IMR-90 (cell line): ENCODE measurements at regions not wholly inside any gene's neighbourhood (a gene's known extent, or its start where the extent isn't known, plus 50 kb on each side); places are given as distances from the start of the nearest gene placed in this dataset.
A peak's percentile ranks its signal among the peaks of the same experiment; 100 is the strongest.

Source experiments
- ATAC-seq: fragments of 200-7000 bp; cut with Tn5 transposase; 2 replicates; pipeline ENCODE4 v1.9.1; 2020; ENCODE audit warnings: low read depth, mild to moderate bottlenecking, moderate library complexity
- BruUV-seq: library from RNA; stranded (reverse); fragments of 400-500 nt; replicated peaks from 2 replicates; lab custom pipeline; 2021; lab: Mats Ljungman, UMichigan
- CTCF ChIA-PET: fragments of 300-600 bp; formaldehyde crosslinking; extraction: SDS; loops from one replicate; lab custom pipeline; 2021; ENCODE audit warnings: antibody characterized with exemption; lab: Yijun Ruan, JAX
- POLR2A ChIA-PET: fragments of 300-600 bp; sonication (Branson Sonifier 250); formaldehyde crosslinking; loops from one replicate; lab custom pipeline; 2022; ENCODE audit warnings: antibody characterized with exemption; ENCODE audit not compliant: unreplicated experiment; lab: Charles Lee
- DNase-seq: peaks from one replicate; pipeline ENCODE4 v3.0.0; 2013
- H2AFZ ChIP-seq: replicated peaks from 2 replicates; pipeline ENCODE3; 2013; ENCODE audit warnings: low read length, mild to moderate bottlenecking; ENCODE audit not compliant: poor library complexity
- H2AK5ac ChIP-seq: 2 replicates; pipeline ENCODE4 v1.6.1; 2013; ENCODE audit warnings: low read depth, low read length, inconsistent platforms
- H2AK9ac ChIP-seq: replicated peaks from 2 replicates; pipeline ENCODE3; 2013; ENCODE audit warnings: mild to moderate bottlenecking, low read depth, low read length, moderate library complexity; ENCODE audit not compliant: poor library complexity
- H2BK120ac ChIP-seq: 2 replicates; pipeline ENCODE4 v1.6.1; 2013; ENCODE audit warnings: low read depth, low read length, inconsistent platforms
- H2BK15ac ChIP-seq: 3 replicates; pipeline ENCODE4 v1.6.1; 2013; ENCODE audit warnings: low read depth, low read length, inconsistent platforms
- H2BK20ac ChIP-seq: 2 replicates; pipeline ENCODE4 v1.6.1; 2013; ENCODE audit warnings: low read depth, mild to moderate bottlenecking, inconsistent platforms, low read length, moderate library complexity
- H2BK5ac ChIP-seq: 2 replicates; pipeline ENCODE4 v1.6.1; 2013; ENCODE audit warnings: mild to moderate bottlenecking, low read depth, low read length, inconsistent platforms; ENCODE audit not compliant: poor library complexity, severe bottlenecking
- H3K14ac ChIP-seq: replicated peaks from 2 replicates; pipeline ENCODE4 v1.6.1; 2013; ENCODE audit warnings: low read depth, low read length, inconsistent platforms
- H3K18ac ChIP-seq: 2 replicates; pipeline ENCODE4 v1.6.1; 2013; ENCODE audit warnings: low read depth, low read length, control low read depth
- H3K23ac ChIP-seq: 2 replicates; pipeline ENCODE4 v1.6.1; 2013; ENCODE audit warnings: low read depth, low read length, inconsistent platforms
- H3K27ac ChIP-seq: 2 replicates; pipeline ENCODE4 v1.5.1; 2013; ENCODE audit warnings: mild to moderate bottlenecking, control low read depth, low read length; ENCODE audit not compliant: insufficient read depth
- H3K27me3 ChIP-seq: 2 replicates; pipeline ENCODE4 v1.6.1; 2013; ENCODE audit warnings: low read length; ENCODE audit not compliant: control insufficient read depth, insufficient read depth
- H3K36me3 ChIP-seq: 2 replicates; pipeline ENCODE4 v1.6.1; 2013; ENCODE audit warnings: low read length, mixed read lengths; ENCODE audit not compliant: control insufficient read depth, insufficient read depth
- H3K4ac ChIP-seq: 2 replicates; pipeline ENCODE4 v1.6.1; 2013; ENCODE audit warnings: low read depth, low read length, inconsistent platforms
- H3K4me1 ChIP-seq: 2 replicates; pipeline ENCODE4 v1.6.1; 2013; ENCODE audit warnings: low read length, mixed read lengths; ENCODE audit not compliant: control insufficient read depth, insufficient read depth
- H3K4me2 ChIP-seq: 2 replicates; pipeline ENCODE4 v1.6.1; 2013; ENCODE audit warnings: low read depth, mild to moderate bottlenecking, control low read depth, low read length, moderate library complexity
- H3K4me3 ChIP-seq: 2 replicates; pipeline ENCODE4 v1.5.1; 2013; ENCODE audit warnings: low read depth, mild to moderate bottlenecking, control low read depth, low read length, moderate library complexity; ENCODE audit not compliant: insufficient read depth
- H3K56ac ChIP-seq: 2 replicates; pipeline ENCODE4 v1.6.1; 2013; ENCODE audit warnings: low read length, inconsistent platforms; ENCODE audit not compliant: insufficient read depth; ENCODE audit errors: extremely low read depth
- H3K79me1 ChIP-seq, 2 experiments: 2 replicates each; pipeline ENCODE4 v1.6.1; 2013; ENCODE audit warnings: low read length in 2 of 2, inconsistent platforms in 1 of 2, low read depth in 1 of 2
- H3K9ac ChIP-seq: 2 replicates; pipeline ENCODE4 v1.6.1; 2013; ENCODE audit warnings: low read depth, low read length, control low read depth
- H3K9me1 ChIP-seq: 2 replicates; pipeline ENCODE4 v1.6.1; 2013; ENCODE audit warnings: low read length, inconsistent platforms; ENCODE audit not compliant: insufficient read depth
- H3K9me3 ChIP-seq: 2 replicates; pipeline ENCODE4 v1.6.1; 2013; ENCODE audit warnings: low read length; ENCODE audit not compliant: control insufficient read depth, insufficient read depth
- H4K20me1 ChIP-seq: 2 replicates; pipeline ENCODE4 v1.6.1; 2013; ENCODE audit warnings: low read length, inconsistent platforms; ENCODE audit not compliant: insufficient read depth
- H4K5ac ChIP-seq: 2 replicates; pipeline ENCODE4 v1.6.1; 2013; ENCODE audit warnings: mild to moderate bottlenecking, low read depth, low read length, control low read depth
- H4K8ac ChIP-seq, 2 experiments: 2 replicates each; pipeline ENCODE4 v1.6.1; 2013; ENCODE audit warnings: low read depth in 2 of 2, low read length in 2 of 2, control low read depth in 1 of 2, inconsistent platforms in 1 of 2
- H4K91ac ChIP-seq: 2 replicates; pipeline ENCODE4 v1.6.1; 2013; ENCODE audit warnings: low read depth, low read length, inconsistent platforms; ENCODE audit not compliant: insufficient read depth
- BHLHE40 ChIP-seq: fragments of 150-350 bp; IDR thresholded peaks from 2 replicates; pipeline ENCODE4 v1.6.1; 2016; ENCODE audit warnings: mild to moderate bottlenecking, low read depth, low read length
- CHD1 ChIP-seq: IDR thresholded peaks from 2 replicates; pipeline ENCODE4 v1.6.1; 2012; ENCODE audit warnings: low read depth, low read length, improper control_type of control experiment
- ELK1 ChIP-seq: fragments of 150-350 bp; IDR thresholded peaks from 2 replicates; pipeline ENCODE4 v1.6.1; 2016; ENCODE audit warnings: low read depth, mild to moderate bottlenecking, low read length, moderate library complexity, borderline replicate concordance
- MAFK ChIP-seq: IDR thresholded peaks from 2 replicates; pipeline ENCODE4 v1.6.1; 2012; ENCODE audit warnings: low read depth, low read length, improper control_type of control experiment
- MAZ ChIP-seq: IDR thresholded peaks from 2 replicates; pipeline ENCODE4 v1.6.1; 2012; ENCODE audit warnings: low read depth, mild to moderate bottlenecking, low read length, improper control_type of control experiment, moderate library complexity, borderline replicate concordance
- NFE2L2 ChIP-seq: fragments of 150-350 bp; IDR thresholded peaks from 2 replicates; pipeline ENCODE4 v1.6.1; 2016; ENCODE audit warnings: low read depth, mild to moderate bottlenecking, low read length
- POLR2A ChIP-seq: IDR thresholded peaks from 2 replicates; pipeline ENCODE4 v1.6.1; 2012; ENCODE audit warnings: mild to moderate bottlenecking, low read depth, low read length
- RAD21 ChIP-seq: IDR thresholded peaks from 2 replicates; pipeline ENCODE4 v1.6.1; 2012; ENCODE audit warnings: low read length, improper control_type of control experiment
- RCOR1 ChIP-seq: IDR thresholded peaks from 2 replicates; pipeline ENCODE4 v1.6.1; 2012; ENCODE audit warnings: mild to moderate bottlenecking, low read length, improper control_type of control experiment; ENCODE audit not compliant: insufficient replicate concordance
- RFX5 ChIP-seq: IDR thresholded peaks from 2 replicates; pipeline ENCODE4 v1.8.0; 2012; ENCODE audit warnings: low read depth, mild to moderate bottlenecking, low read length, moderate library complexity
- SMC3 ChIP-seq: fragments of 150-350 bp; IDR thresholded peaks from 2 replicates; pipeline ENCODE4 v1.6.1; 2016; ENCODE audit warnings: low read depth, mild to moderate bottlenecking, antibody characterized with exemption, low read length, moderate library complexity
- WGBS, 2 experiments: methylation state at CpG; one replicate each; pipeline versions ENCODE4 v1.1.5 to v1.1.7; 2013; ENCODE audit warnings: missing lambda C conversion rate in 2 of 2; ENCODE audit not compliant: insufficient read length in 1 of 2; ENCODE audit errors: extremely low coverage in 2 of 2; 5-methylcytosine and 5-hydroxymethylcytosine counted together
- dilution Hi-C: fragments of 300-500 bp; cut with HindIII; formaldehyde crosslinking; loops from one replicate; pipeline ENCODE4 v1.14.3; 2018; ENCODE audit warnings: low sequenced_read_pairs; ENCODE audit not compliant: unreplicated experiment
- in situ Hi-C: fragments of 300-500 bp; cut with MboI; formaldehyde crosslinking; loops from 3 replicates; pipeline ENCODE4 v1.14.3; 2019; ENCODE audit warnings: low sequenced_read_pairs, inconsistent platforms, mixed read lengths
- intact Hi-C: fragments of 100-400 bp; cut with micrococcal nuclease; formaldehyde crosslinking; loops from 2 replicates; pipeline ENCODE4 v1.10.0; 2022
- TF ChIP-seq, protein P1 (sequence below): conservative IDR thresholded peaks from 2 replicates; pipeline ENCODE4 v1.5.1; 2012; ENCODE audit warnings: mild to moderate bottlenecking, low read depth, low read length, improper control_type of control experiment

GRCh38 chr14:48826058-48826457, 760.1 kb downstream of the RPS29 start:
- no peak for TF ChIP-seq MAZ
- no peak for TF ChIP-seq ELK1
- TF ChIP-seq SMC3, result no peak
- TF ChIP-seq RFX5, result no peak
- no peak for TF ChIP-seq NFE2L2
- TF ChIP-seq, protein P1, sequence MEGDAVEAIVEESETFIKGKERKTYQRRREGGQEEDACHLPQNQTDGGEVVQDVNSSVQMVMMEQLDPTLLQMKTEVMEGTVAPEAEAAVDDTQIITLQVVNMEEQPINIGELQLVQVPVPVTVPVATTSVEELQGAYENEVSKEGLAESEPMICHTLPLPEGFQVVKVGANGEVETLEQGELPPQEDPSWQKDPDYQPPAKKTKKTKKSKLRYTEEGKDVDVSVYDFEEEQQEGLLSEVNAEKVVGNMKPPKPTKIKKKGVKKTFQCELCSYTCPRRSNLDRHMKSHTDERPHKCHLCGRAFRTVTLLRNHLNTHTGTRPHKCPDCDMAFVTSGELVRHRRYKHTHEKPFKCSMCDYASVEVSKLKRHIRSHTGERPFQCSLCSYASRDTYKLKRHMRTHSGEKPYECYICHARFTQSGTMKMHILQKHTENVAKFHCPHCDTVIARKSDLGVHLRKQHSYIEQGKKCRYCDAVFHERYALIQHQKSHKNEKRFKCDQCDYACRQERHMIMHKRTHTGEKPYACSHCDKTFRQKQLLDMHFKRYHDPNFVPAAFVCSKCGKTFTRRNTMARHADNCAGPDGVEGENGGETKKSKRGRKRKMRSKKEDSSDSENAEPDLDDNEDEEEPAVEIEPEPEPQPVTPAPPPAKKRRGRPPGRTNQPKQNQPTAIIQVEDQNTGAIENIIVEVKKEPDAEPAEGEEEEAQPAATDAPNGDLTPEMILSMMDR, result no peak
- TF ChIP-seq CHD1, result no peak
- no peak for TF ChIP-seq RCOR1
- no peak for TF ChIP-seq BHLHE40
- TF ChIP-seq RAD21, result no peak
- no peak for TF ChIP-seq POLR2A
- TF ChIP-seq MAFK, result no peak
- Histone ChIP-seq H3K4me3 (no peak overlapping the region), H2AFZ (no peak overlapping the region), H3K56ac (no peak overlapping the region), H4K8ac (no peak overlapping the region), H4K91ac (no peak overlapping the region), H3K27ac (no peak overlapping the region), H4K20me1 (no peaks in the 10 kb centered on the region), H3K36me3 (no peaks in the 10 kb centered on the region), H3K27me3 (no peaks in the 10 kb centered on the region), H2AK9ac (no peak overlapping the region), H3K9me1 (no peaks in the 10 kb centered on the region), H3K14ac (no peak overlapping the region), H3K4me1 (no peaks in the 10 kb centered on the region), H3K4me2 (no peak overlapping the region; the same call in 1 of the 2 replicates), H2BK15ac (no peak overlapping the region), H3K9me3 (0 out of 2 replicates have a peak, but pooled peaks cover 2% of the 10 kb centered on the region), H2BK20ac (no peak overlapping the region), H3K4ac (no peak overlapping the region), H4K5ac (no peak overlapping the region), H2AK5ac (no peak overlapping the region), H3K23ac (no peak overlapping the region), H3K9ac (no peak overlapping the region), H3K18ac (no peak overlapping the region), H3K79me1 (no peaks in the 10 kb centered on the region), H2BK5ac (peak overlapping the region; percentile 37), H2BK120ac (no peak overlapping the region)
- in situ Hi-C loops, result no loop called here
- DNase-seq (peak; percentile 64), ATAC-seq (peak; percentile 72)
- POLR2A ChIA-PET, result no interaction called here
- dilution Hi-C loops, result no loop called here
- intact Hi-C loops, result no loop called here
- CTCF ChIA-PET, result no interaction called here
- no TSS peak for BruUV-seq
- no CpG with 5 or more reads among the region's 3 CpGs for WGBS, 2 experiments
